22Rv1 (cell line): ENCODE measurements at regions not wholly inside any gene's neighbourhood (a gene's known extent, or its start where the extent isn't known, plus 50 kb on each side); places are given as distances from the start of the nearest gene placed in this dataset.

Source experiments
- H3K27ac ChIP-seq: fragments of 450-650 bp; 2 replicates; pipeline ENCODE4 v1.5.1; 2017
- CTCF ChIP-seq: fragments of 450-650 bp; IDR thresholded peaks from 2 replicates; pipeline ENCODE4 v1.5.1; 2017; ENCODE audit warnings: mild to moderate bottlenecking
- ZFX ChIP-seq: fragments of 450-650 bp; IDR thresholded peaks from 2 replicates; pipeline ENCODE4 v1.6.1; 2017; ENCODE audit warnings: antibody characterized with exemption, borderline replicate concordance

GRCh38 chr5:68093455-68094159, 121.9 kb upstream of the PIK3R1 start:
- no peak overlapping the region for H3K27ac ChIP-seq
- TF ChIP-seq ZFX (no peak), CTCF (no peak)

- H3K27ac ChIP-seq, result no peak overlapping the region
- TF ChIP-seq CTCF, result no peak
- no peak for TF ChIP-seq ZFX
Observed at GRCh38 chr5:68088302-68088701, 127.3 kb upstream of the PIK3R1 start.

- TF ChIP-seq CTCF, result no peak
- no peak for TF ChIP-seq ZFX
- no peak overlapping the region for H3K27ac ChIP-seq
Observed at GRCh38 chr5:68087866-68088265, 127.7 kb upstream of the PIK3R1 start.

GRCh38 chr5:68086857-68087256, 128.7 kb upstream of the PIK3R1 start:
- no peak overlapping the region for H3K27ac ChIP-seq
- no peak for TF ChIP-seq ZFX

GRCh38 chr5:68086439-68086838, 129.1 kb upstream of the PIK3R1 start:
- TF ChIP-seq CTCF, result no peak
- TF ChIP-seq ZFX, result no peak
- no peak overlapping the region for H3K27ac ChIP-seq

- H3K27ac ChIP-seq, result no peak overlapping the region
- TF ChIP-seq CTCF (no peak), ZFX (no peak)
Observed at GRCh38 chr5:68084396-68084795, 131.2 kb upstream of the PIK3R1 start.

GRCh38 chr5:68080282-68081050, 135.1 kb upstream of the PIK3R1 start:
- TF ChIP-seq ZFX (no peak), CTCF (no peak)
- no peak overlapping the region for H3K27ac ChIP-seq
